Left renal cortex interstitium (tissue), 4 donors: ENCODE measurements at regions not wholly inside any gene's neighbourhood (a gene's known extent, or its start where the extent isn't known, plus 50 kb on each side); places are given as distances from the start of the nearest gene placed in this dataset.

Source experiments
- DNase-seq, 4 donors: peaks; one replicate each; pipeline ENCODE4 v3.0.0-alpha.2; 2013; ENCODE audit warnings: low read depth in 4 of 4, low spot score in 2 of 4, missing footprints in 1 of 4

DNA sequence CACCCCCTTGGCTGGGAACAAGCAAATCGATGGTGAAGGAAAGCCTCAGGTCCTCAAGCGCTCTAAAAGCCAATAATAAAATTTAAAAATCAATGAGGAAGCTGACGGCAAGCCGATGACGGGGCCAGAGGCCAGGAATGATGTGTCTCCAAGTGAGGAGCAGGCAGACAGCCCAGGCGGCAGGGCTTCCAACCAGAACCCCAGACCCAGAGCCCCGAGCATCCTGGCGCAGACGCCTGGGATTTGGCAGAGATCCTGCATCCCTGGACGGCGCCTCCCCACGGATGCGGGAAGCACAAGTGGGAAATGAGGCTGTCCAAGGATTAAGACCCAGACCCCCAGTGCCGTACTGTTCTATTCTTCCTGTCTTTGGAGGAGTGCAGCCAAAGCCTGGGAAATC, 123.0 kb upstream of the PROK2 start:
- DNase-seq, result no peak

DNA sequence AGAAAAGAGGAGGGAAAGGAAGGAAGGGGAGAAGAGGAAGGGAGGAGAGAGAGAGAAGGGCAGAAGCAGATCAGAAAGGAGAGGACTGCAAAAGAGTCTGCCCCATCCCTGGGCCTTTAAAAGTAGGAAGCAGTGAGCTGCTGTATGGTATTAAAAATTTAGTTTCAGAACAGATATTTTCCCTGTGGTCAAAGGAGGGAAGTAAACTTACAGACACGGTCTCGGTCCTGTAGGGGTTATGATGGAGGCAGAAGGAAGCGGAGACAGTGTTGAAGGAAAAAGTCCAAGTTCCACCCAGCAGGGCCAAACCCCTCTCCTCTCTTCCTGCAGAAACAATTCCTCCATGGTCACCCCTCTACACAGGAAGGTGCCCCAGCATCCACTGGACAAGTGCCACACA, 122.0 kb upstream of the PROK2 start:
- no peak for DNase-seq

DNA sequence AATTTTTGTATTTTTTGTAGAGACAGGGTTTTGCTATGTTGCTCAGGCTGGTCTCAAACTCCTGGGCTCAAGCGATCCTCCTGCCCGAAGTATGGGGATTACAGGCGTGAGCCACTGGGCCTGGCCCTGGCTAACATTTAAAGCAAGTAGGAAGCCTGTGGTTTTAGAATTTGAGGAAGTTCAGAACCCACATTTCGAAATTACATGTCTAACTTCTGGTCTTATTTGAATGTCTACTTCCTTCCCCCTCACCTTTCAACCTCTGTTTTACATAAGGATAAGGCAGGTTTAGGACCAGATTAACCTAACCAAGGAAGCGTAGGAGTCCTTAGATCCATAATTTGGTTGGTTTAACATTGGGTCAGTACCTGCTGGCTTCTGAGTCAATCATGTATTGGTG, 120.5 kb upstream of the PROK2 start:
- DNase-seq, result no peak

DNA sequence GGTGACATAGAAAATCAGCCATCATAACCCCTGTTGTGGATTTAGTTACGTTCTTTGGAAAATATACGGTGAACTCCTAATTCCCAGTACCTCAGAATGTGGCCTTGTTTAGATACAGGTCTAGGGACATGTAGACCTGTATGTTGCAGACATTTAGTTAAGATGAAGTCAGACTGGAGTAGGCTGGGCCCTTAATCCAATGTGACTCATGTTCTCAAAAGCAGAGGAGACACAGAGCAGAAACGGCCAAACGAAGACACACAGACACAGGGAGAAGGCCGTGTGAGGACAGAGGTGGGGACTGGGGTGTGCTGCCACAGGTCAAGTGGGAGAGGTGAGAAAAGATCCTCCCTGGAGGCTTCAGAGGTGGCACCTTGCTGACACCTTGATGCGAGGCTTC, 119.0 kb upstream of the PROK2 start:
- DNase-seq, result no peak

DNA sequence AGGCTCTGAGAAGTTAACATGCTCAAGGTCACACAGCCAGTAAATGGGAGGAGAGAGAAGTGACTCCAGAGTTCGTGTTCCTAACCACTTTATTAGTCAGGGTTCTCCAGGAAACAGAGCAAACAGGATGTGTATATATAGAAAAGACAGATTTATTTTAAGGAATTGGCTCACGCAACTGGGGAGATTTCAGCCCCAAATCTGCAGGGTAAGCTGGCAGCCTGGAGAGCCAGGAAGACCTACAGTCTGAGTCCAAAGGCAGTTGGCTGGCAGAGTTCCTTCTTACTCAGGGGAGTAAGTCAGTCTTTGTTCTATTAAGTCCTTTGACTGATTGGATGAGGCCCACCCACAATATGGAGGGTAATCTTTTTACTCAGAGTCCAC, 118.2 kb upstream of the PROK2 start:
- no peak for DNase-seq

DNA sequence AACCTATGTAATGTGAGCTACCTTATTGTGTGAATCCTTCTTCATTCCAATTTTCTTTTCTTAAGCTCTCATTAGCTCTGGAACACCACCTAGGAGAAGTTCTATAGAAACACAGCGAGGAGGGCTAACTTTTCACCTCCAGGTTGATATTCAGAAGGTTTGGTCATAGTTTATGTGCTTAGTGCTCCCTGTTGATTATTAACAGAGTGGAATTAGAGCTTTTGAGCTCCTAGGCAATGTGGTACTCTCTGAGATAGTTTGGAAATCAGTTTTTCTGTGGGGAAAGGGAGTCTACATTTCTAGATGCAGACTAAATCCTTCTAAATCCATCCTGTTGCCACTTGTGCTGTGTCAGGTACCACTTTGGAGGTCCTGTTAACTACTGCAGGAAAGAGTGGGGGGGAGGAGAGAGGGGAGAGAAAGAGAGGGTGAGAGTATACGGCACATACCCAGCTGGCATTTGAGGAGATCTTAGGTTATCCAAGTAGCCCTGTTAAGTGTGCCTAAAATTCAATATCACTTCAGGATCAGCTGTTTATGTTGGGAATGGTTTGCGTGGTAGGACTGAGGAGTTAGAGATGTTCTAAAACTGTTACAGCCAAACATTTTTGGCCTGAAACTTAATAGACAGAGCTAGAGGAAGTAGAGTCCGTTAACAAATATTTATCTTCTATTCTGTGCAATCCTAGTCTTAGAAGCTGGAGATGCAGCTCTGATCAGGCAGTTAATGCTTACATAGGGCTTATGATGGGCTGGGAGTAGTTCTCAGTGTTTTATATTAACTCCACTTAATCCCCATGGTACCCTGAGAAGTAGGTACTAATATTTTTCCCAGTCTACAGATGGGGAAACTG, 117.5 kb upstream of the PROK2 start:
- no peak for DNase-seq

DNA sequence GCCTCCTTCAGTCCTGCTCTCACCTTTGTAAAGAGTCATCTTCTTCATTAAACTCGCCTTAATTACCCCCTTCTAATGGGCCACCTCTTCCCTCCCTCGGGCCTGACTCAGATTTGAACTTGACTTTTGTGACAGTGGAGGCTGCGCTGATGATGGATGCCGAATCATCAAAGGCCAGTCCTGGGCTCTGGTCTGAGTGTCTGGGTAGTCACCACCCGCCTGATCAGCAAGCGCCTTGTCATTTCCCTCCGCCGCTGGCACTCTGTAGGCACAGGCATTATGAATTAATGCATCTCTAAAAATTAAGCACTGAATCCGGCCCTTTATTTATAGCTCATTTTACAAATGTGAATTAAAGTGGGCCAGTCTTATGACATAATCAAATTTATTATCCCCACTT, 116.7 kb upstream of the PROK2 start:
- DNase-seq, result no peak

DNA sequence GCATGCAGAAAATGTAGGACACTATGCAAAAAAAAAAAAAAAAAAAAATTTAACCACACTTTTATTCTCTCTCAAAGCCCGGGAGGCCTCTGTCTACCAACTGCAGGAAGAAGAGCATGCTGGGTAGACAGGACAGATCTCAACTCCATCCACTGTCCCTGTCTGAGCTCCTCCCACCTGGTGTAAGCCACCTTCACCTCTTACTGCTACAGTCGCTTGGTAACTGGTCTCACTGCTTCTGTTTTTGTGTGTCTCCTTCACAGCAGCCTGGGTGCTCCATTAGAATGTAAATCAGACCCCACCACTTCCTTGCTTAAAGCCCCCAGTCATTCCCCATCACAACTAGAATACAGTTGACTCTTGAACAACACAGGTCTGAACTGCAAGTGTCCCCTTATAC, 115.1 kb upstream of the PROK2 start:
- no peak for DNase-seq

DNA sequence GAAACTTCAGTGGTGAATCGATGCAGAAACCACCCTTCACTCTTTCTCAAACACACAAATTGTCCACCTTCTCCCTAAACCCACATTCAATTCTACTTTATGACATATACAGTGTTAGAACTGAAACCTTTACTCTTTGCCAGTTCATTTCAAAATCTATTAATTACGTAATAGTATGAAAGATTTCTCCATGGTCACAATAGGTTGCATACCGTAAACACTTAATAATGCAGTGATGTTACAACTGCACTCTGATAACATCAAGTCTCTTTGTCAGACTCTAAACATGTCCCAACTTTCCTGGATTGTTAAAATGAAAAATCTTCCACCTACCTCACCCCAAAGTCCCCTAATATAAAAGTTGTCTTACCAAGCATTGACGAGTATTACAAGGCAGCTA, 111.8 kb upstream of the PROK2 start:
- no peak for DNase-seq

DNA sequence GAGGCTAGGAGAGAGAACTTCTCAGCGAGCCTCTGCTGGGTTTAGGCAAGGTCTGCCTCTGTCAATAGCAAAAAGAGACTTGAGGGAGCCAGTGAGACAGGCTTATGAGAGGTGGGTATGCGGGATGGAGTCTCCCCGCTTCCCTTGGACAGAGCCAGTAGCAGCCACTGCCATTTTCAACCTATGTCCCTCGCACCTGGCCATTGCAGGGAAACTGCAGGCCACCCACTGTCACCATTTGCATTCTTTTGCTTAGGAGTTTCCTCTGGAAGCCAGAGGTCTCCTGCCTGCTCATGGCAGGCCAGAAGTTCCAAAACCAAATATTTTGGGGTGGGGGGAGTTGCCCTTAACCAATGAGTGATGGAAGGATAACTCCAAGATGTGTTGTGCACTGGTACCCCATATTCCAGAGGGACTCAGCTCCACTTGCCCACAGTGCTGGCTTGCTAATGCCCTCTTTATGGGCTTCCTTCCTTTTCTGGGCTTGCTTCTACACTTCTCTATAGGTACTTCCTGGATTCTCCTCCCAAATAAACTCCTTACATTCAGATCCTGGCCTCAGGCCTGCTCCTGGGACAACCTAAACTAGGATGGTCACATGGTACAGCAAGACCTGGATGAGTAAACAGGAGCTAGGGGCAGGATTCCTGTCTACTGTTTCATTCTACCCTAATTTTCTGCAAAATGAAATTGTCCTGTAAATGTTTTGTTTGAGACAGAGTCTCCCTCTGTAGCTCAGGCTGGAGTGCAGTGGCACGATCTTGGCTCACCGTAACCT, 108.9 kb upstream of the PROK2 start:
- no peak for DNase-seq

DNA sequence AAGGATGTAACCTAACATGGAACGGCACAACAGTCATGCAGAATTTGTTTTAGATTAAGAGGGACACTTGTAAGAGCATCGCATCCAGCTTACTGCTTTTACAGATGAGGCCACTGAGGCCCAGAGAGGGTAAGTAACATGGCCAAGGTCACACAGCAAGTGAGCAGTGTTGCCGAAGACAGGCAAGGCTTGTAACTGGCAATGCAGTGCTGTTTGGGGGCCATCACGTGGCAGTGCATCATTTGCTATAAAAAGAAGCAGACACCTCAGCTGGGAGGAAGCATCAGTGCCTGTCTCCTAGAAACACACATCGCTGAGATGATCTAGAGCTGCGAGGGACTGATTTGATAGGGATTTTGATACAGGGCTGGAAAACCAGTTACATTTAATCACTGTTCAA, 108.2 kb upstream of the PROK2 start:
- DNase-seq, result no peak

DNA sequence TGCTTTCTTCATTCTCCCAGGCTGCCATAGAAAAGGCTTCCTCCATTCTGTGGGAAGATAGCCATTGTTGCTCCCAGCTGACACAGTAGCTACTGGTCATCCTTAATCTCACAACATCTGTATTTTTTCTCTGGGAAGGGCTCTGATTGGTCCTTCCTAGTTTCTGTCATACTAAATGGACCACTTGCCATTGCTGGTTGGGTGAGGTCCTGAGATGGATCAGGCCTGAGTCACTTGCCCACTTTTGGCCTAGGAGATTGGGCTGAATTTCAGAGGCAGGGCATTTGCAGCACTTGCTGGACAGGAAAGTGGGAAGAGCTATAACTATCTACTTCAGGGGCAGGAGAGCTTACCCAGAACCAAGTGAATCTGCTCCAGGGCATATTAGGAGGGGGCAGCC, 106.5 kb upstream of the PROK2 start:
- DNase-seq, result no peak

DNA sequence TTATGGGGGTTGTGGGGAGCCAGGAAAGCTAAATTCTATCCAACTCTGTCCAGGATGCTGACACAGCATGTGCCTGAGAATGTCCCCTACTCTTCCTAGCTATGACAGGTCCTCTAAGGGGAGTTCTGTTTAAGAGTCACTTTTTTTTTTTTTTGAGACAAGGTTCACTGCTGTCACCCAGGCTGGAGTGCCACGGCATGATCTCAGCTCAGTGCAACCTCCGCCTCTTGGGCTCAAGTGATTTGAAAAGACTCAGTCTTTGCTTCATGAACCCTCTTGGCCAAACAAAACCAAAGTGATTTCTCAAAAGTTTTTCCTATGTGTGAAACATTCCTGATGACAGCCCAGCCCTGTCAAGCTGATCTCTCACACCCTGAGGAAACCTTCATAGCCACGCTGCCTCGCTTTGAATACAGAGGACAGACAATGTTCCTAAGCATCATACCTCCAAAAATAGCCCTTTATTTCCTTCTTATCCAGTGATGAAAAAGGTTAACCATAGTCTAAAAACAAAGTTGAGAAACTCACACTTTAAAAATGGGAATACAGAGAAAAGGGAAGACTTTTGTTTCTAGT, 105.5 kb upstream of the PROK2 start:
- DNase-seq, result no peak

DNA sequence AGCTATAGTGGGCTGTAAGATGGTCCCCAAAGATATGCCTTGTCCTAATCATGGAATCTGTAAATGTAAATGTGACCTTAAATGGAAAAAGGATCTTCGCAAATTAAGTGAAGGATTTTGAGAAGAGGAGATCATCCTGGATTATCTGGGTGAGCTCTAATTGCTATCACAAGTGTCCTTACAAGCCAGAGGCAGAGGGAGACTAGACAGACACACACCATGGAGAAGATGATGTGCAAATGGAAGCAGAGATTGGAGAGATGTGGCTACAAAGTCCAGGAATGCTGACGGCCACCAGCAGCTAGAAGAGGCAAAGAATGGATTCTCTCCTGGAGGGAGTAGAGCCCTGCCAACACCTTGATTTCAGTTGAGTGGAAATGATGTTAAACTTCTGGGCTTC, 102.3 kb upstream of the PROK2 start:
- DNase-seq, result no peak

DNA sequence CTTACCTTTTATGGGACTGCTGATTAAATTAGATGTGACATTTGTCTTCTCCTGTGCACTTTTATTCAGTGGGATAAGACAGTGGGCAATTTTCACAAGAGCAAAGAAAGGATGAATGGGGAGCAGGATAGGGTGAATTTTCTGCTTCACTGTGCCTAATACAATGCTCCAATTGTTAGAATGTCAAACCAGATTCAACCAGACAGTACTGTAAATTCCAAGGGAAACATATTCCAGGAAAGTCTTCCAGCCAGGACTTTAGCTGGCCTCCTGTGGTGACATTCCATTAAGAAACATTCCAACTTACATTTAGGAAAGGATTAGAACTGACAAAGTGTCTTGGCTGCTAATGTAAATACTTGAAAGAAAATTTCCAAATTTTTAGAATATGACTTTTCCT, 100.1 kb upstream of the PROK2 start:
- DNase-seq, result no peak

DNA sequence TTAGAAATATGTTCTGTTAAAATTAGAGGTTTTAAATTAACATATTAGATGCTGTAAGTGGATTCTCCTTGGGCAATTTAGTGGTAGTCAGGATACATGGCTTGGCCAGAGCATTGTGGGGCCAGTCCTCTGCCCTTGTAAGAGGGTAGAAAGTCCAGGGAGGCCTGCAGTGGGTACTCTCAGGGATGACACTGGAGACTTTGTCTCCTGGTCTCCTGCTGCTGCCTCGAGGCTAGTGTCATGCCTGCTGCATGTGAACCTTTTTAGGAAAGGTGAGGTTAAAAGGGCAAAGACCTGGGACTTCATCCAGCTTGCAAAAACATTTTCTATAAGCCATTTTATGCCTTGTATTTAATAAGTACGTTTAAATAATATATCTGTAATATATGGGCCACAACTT, 96.8 kb upstream of the PROK2 start:
- DNase-seq, result no peak

DNA sequence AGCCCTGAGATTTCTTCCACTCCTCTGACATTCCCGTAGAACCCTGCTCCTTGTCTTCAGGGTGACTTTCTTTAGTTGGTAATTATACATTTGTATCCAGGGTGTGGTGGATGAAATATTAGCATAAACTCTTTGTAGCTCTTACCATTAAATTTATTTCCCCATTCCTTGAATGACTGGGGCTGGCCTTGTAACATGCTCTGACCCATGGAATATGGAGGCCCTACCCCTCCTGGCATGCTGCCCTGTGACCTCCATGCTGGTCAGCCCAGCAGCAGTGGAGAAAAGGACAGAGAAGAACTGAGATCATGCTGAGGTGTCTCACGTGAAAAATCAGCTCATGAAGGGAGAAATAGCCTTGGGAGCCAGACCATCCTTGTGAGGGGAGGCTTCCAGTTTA, 96.1 kb upstream of the PROK2 start:
- DNase-seq, result no peak

DNA sequence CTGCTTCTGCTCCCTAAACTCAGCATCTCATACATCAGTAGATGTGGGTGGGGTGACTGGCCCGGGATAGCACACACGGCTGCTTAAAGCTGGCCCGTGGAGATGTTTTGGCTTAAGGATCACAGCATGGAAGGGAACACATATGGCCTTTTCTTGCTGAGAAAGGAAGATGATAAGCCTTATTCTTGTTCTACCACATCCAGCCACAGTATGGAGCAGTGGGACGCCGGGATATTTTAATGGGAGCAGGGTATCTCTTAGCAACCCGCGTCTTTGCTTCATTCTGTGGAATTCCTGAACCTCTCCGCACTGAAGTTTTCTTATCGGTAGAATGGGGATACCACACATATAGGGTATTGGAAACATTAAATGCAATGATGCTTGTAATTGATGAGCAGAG, 94.1 kb upstream of the PROK2 start:
- DNase-seq, result no peak

DNA sequence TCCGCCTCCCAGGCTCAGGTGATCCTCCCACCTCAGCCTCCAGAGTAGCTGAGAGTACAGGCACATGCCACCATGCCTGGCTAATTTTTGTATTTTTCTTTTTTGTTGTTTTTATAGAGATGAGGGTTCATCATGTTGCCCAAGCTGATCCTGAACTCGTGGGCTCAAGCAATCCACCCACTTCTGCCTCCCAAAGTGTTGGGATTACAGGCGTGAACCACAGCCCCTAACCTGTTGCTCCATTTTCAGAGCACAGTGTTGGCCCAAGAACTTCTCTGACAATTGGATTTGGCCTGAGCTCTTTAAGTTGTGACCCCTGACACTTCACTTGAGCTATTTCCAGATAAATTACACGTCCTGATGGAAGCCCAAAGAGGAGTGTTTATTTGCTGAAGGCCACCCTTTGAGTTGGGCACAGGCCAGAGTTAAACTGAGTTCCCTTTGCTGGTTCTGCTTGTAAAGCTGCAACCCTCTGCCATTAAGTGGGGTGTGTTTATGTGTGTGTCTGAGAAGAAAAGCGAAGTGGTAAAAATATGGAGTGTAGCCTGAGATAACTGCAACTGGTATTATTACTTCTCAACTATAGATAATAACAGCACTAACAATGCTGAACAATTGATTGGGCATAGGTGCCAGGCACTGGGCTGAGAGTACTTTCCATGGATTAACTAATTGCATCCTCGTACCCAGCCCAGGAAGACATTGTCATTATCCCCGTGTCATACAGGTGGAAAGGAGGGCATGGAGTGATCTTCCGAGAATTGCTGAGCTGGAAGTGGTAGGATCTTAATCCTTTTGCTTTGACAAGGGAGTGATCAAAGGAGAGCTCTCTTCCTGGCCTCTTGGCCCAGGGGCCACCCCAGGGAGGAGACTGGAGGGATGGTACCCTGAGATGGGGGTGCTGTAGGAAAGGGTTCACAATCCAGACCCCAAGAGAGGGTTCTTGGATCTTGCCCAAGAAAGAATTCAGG, 91.5 kb upstream of the PROK2 start:
- no peak for DNase-seq

DNA sequence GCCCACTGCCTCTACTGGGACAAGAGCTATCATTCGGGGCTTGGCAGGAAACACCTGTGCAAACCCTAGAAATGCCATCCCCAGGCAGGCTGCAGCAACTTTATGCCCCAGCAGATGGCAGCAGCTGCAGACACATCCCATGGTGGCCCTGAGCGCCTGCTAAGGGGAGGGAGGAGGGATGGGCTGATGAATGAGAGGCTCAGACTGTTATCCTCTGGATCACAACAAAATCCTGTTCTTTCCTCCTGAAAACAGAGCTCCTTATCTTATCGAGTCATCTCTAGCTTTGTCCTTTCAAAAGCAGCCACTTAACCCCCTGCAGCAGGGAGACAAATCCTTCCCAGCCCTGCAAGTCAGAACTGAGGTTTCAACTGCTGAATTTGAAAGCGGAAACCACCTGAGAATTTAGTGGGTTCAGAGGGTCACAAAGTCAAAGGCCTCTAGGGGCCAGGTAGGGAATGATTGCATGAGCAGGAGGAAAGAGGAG, 90.6 kb upstream of the PROK2 start:
- peak in 2 of 4 donors; percentile 42 to 66 for DNase-seq

DNA sequence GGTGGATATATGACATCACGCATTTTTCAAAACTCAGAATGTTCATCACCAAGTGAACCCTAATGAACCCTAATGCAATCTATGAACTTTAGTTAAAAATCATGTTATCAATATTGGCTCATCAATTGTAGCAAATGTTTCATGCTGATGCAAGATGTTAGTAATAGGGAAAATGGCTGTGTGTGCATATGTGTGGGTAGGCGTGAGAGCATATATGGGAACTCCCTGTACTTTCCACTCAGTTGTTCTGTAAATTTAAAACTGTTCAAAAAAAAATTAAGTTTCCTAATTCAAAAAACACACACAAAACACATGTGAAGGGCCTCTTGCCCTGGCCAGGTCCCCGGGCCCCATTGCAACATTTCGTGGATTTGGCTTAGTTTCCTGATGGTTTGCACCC, 89.7 kb upstream of the PROK2 start:
- DNase-seq, result no peak
